Keratinocyte (primary cell): ENCODE measurements at regions not wholly inside any gene's neighbourhood (a gene's known extent, or its start where the extent isn't known, plus 50 kb on each side); places are given as distances from the start of the nearest gene placed in this dataset.

Source experiments
- DNase-seq: peaks from one replicate; pipeline ENCODE4 v3.0.0-alpha.2; 2011; ENCODE audit warnings: low read depth, missing footprints, low spot score
- FAIRE-seq: peaks from 2 replicates; lab custom pipeline; 2011; peaks lifted over from hg19 to GRCh38; lab: Jason Lieb, UNC
- H2AFZ ChIP-seq: 2 replicates; pipeline ENCODE4 v1.6.0; 2012; ENCODE audit warnings: low read length, control low read depth, inconsistent platforms; ENCODE audit not compliant: control insufficient read depth
- H3K27ac ChIP-seq: 2 replicates; pipeline ENCODE4 v1.5.1; 2011; ENCODE audit warnings: low read length; ENCODE audit not compliant: control insufficient read depth, insufficient read depth
- H3K27me3 ChIP-seq: 3 replicates; pipeline ENCODE4 v1.6.0; 2011; ENCODE audit warnings: low read length; ENCODE audit not compliant: control insufficient read depth, insufficient read depth; ENCODE audit errors: extremely low read depth
- H3K36me3 ChIP-seq, 2 experiments: 2 replicates in 1 of 2; 3 replicates in 1 of 2; pipeline ENCODE4 v1.5.1; 2011; ENCODE audit warnings: low read length in 2 of 2, mild to moderate bottlenecking in 1 of 2; ENCODE audit not compliant: control insufficient read depth in 2 of 2, insufficient read depth in 2 of 2; ENCODE audit errors: extremely low read depth in 1 of 2
- H3K4me1 ChIP-seq: 3 replicates; pipeline ENCODE4 v1.5.1; 2011; ENCODE audit warnings: low read length; ENCODE audit not compliant: control insufficient read depth, insufficient read depth; ENCODE audit errors: extremely low read depth
- H3K4me2 ChIP-seq: 3 replicates; pipeline ENCODE4 v1.6.0; 2011; ENCODE audit warnings: low read depth, low read length; ENCODE audit not compliant: control insufficient read depth, insufficient read depth; ENCODE audit errors: extremely low read depth
- H3K4me3 ChIP-seq, 3 experiments: fragments of 200-600 bp in 1 of 3; sonication (generic) in 1 of 3; 2 replicates in 2 of 3; 3 replicates in 1 of 3; pipeline ENCODE4 v1.5.1; 2011 to 2016; ENCODE audit warnings: low read length in 3 of 3, mild to moderate bottlenecking in 3 of 3, control low read depth in 2 of 3, inconsistent platforms in 1 of 3, low read depth in 1 of 3, mixed read lengths in 1 of 3, mixed run types in 1 of 3, moderate library complexity in 1 of 3; ENCODE audit not compliant: control insufficient read depth in 2 of 3, insufficient read depth in 2 of 3; ENCODE audit errors: extremely low read depth in 1 of 3
- H3K79me2 ChIP-seq: 2 replicates; pipeline ENCODE4 v1.6.0; 2012; ENCODE audit warnings: low read length; ENCODE audit not compliant: control insufficient read depth, insufficient read depth
- H3K9ac ChIP-seq: 3 replicates; pipeline ENCODE4 v1.6.0; 2011; ENCODE audit warnings: low read length; ENCODE audit not compliant: control insufficient read depth, insufficient read depth; ENCODE audit errors: extremely low read depth
- H3K9me1 ChIP-seq: 3 replicates; pipeline ENCODE4 v1.6.0; 2011; ENCODE audit warnings: low read length; ENCODE audit not compliant: control insufficient read depth, insufficient read depth; ENCODE audit errors: extremely low read depth
- H3K9me3 ChIP-seq: 2 replicates; pipeline ENCODE4 v1.5.1; 2012; ENCODE audit warnings: low read depth, low read length; ENCODE audit not compliant: control insufficient read depth
- H4K20me1 ChIP-seq: 3 replicates; pipeline ENCODE4 v1.6.0; 2011; ENCODE audit warnings: low read length; ENCODE audit not compliant: control insufficient read depth, insufficient read depth; ENCODE audit errors: extremely low read depth
- EZH2 ChIP-seq: IDR thresholded peaks from one replicate; pipeline ENCODE4 v1.6.1; 2012; ENCODE audit warnings: inconsistent platforms, mild to moderate bottlenecking, low read length, moderate library complexity
- dilution Hi-C: fragments of 300-500 bp; cut with MboI; formaldehyde crosslinking; loops from one replicate; pipeline ENCODE4 v1.7.0; 2020; ENCODE audit warnings: low sequenced_read_pairs; ENCODE audit not compliant: extremely low pct_ligation_motif_present
- TF ChIP-seq, protein P1 (sequence below), 3 experiments: IDR thresholded peaks in 1 of 3; conservative IDR thresholded peaks in 1 of 3; optimal IDR thresholded peaks in 1 of 3; 2 replicates in 2 of 3; 3 replicates in 1 of 3; pipeline versions ENCODE3 to v1.5.1; 2011; ENCODE audit warnings: low read length in 3 of 3, mild to moderate bottlenecking in 3 of 3, moderate library complexity in 2 of 3, control low read depth in 1 of 3, inconsistent platforms in 1 of 3; ENCODE audit not compliant: insufficient read depth in 2 of 3; ENCODE audit errors: extremely low read depth in 1 of 3

DNA sequence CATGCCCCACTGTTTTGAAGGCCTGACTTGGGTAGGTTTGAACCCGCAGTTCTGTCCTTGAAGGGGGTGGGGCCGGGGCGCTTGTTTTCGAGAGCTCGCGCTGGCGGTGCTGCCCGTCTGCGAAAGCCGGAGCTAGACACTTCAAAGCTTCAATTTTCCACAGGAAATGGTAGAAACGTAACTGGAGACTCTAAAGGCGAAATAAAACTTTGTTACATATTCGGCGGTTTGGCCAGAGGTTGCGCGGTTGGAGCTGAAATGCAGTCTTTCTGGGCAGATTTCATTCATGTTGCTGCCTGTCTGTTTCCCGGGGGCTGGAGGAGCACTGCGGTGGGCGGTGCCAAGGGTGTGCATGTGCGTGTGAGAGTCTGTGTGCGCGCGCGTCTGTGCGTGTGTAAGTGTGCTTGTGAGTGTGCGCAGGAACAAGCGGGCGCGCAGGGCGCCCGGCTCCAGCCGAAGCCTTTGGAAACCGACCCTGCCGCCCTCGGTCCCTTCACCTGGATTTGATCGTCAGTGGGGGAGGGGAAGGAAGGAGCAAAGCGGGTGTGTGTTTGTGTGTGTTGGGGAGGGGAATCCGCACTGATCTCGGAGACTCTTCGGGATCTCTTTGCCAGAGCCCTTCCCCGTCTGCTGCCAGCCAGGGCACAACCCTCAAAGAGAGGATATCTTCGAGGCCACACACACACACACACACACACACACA is 227.7 kb upstream of the CRY1 start:
- Histone ChIP-seq H3K27ac (peak overlapping the region; percentile 69), H3K9me3 (no peaks in the 10 kb centered on the region), H3K4me3 (peak overlapping the region; percentile 56 to 84 (median 77)), H3K79me2 (peaks cover 10% of the 10 kb centered on the region), H3K27me3 (no peaks in the 10 kb centered on the region), H2AFZ (peak overlapping the region; percentile 46), H3K36me3 (no peaks in the 10 kb centered on the region), H3K4me2 (peak overlapping the region; percentile 91), H3K4me1 (peaks cover 13% of the 10 kb centered on the region), H3K9me1 (no peaks in the 10 kb centered on the region), H3K9ac (peak overlapping the region; percentile 81), H4K20me1 (no peaks in the 10 kb centered on the region)
- TF ChIP-seq EZH2: no peak
- TF ChIP-seq, protein P1, sequence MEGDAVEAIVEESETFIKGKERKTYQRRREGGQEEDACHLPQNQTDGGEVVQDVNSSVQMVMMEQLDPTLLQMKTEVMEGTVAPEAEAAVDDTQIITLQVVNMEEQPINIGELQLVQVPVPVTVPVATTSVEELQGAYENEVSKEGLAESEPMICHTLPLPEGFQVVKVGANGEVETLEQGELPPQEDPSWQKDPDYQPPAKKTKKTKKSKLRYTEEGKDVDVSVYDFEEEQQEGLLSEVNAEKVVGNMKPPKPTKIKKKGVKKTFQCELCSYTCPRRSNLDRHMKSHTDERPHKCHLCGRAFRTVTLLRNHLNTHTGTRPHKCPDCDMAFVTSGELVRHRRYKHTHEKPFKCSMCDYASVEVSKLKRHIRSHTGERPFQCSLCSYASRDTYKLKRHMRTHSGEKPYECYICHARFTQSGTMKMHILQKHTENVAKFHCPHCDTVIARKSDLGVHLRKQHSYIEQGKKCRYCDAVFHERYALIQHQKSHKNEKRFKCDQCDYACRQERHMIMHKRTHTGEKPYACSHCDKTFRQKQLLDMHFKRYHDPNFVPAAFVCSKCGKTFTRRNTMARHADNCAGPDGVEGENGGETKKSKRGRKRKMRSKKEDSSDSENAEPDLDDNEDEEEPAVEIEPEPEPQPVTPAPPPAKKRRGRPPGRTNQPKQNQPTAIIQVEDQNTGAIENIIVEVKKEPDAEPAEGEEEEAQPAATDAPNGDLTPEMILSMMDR (optimal IDR thresholded peaks at IDR 0.05 in 1 of 3, IDR thresholded peaks at IDR 0.05 in 1 of 3, conservative IDR thresholded peaks at IDR 0.05 in 1 of 3; ENCODE audit: extremely low read depth in 1 of 3, insufficient read depth in 2 of 3, low read length in 3 of 3): no peak
- FAIRE-seq: peak; percentile 61
- peak; percentile 69 for DNase-seq
- dilution Hi-C loops: no loop called here

DNA sequence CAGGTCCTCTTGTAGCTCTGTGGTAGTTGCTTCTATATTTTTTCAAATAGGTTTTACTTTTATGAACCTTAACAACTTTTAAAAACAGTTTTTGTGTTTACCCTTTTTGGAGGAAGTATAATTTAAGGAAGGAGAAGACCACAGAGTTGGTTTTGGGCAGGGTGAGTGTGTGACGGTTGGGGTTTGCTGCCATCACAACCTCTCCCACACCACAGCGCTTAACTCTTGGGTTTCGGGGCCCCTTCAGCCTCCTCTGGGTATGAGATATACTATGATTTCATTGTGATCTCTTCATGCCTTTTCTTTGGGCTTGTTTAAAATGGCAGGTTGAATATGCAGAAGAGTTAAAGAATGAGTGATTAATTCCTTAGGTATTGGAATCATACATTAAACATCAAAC is 228.7 kb upstream of the CRY1 start:
- peak overlapping the region; percentile 91 for H3K4me2 ChIP-seq
- H3K4me3 ChIP-seq: no peak overlapping the region
- H3K9ac ChIP-seq: no peak overlapping the region
- FAIRE-seq (peak; percentile 48), DNase-seq (no peak)
- no peaks in the 10 kb centered on the region for H3K36me3 ChIP-seq
- no peak overlapping the region for H2AFZ ChIP-seq
- dilution Hi-C loops: no loop called here
- H3K4me1 ChIP-seq: peaks cover 13% of the 10 kb centered on the region
- no peaks in the 10 kb centered on the region for H4K20me1 ChIP-seq
- no peaks in the 10 kb centered on the region for H3K9me3 ChIP-seq
- no peaks in the 10 kb centered on the region for H3K9me1 ChIP-seq
- TF ChIP-seq EZH2: no peak
- TF ChIP-seq, protein P1 (optimal IDR thresholded peaks at IDR 0.05 in 1 of 3, IDR thresholded peaks at IDR 0.05 in 1 of 3, conservative IDR thresholded peaks at IDR 0.05 in 1 of 3; ENCODE audit: extremely low read depth in 1 of 3, insufficient read depth in 2 of 3, low read length in 3 of 3): no peak
- peaks cover 14% of the 10 kb centered on the region for H3K79me2 ChIP-seq
- H3K27me3 ChIP-seq: no peaks in the 10 kb centered on the region
- no peak overlapping the region for H3K27ac ChIP-seq
